A673 (cell line): ENCODE measurements at regions not wholly inside any gene's neighbourhood (a gene's known extent, or its start where the extent isn't known, plus 50 kb on each side); places are given as distances from the start of the nearest gene placed in this dataset.

Experiments
- CTCF ChIP-seq: fragments of 300-800, 200-600 bp; sonication (generic); conservative IDR thresholded peaks from 2 replicates; pipeline ENCODE4 v1.5.1; 2017; ENCODE audit warnings: low read depth, mild to moderate bottlenecking, antibody characterized with exemption, low read length, moderate library complexity, mixed read lengths
- EZH2 ChIP-seq: fragments of 200-600 bp; sonication (generic); IDR thresholded peaks from 2 replicates; pipeline ENCODE4 v1.6.1; 2017; ENCODE audit warnings: borderline replicate concordance, low read depth, mild to moderate bottlenecking, mixed read lengths, antibody characterized with exemption, low read length; ENCODE audit not compliant: poor library complexity, severe bottlenecking

DNA sequence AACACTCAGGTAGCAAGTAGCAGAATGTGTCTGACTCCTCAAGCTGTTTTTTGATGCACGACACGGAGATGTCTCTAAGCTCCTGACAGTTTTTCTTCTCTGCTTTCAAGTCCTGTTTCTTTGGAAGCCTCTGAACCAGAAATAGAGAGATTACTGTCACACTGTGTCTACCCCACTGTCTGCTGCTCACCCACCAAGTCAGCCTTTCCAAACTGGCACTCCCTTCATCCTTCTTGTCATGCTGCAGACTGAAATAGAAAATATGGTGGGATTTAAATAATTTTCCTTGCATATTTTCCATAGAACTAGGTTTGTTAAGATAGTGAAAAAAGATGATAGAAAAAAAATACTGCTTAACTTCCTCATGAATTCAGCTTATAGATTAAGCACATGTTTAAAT, 102.5 kb upstream of the SPANXN4 start:
- no peak for TF ChIP-seq CTCF
- no peak for TF ChIP-seq EZH2
